Neural cell (in vitro differentiated cells): ENCODE measurements at regions not wholly inside any gene's neighbourhood (a gene's known extent, or its start where the extent isn't known, plus 50 kb on each side); places are given as distances from the start of the nearest gene placed in this dataset.

Experiments
- H2AFZ ChIP-seq: fragments of 200-600, 300-800 bp; sonication (generic), shearing (Covaris generic); 2 replicates; pipeline ENCODE4 v1.6.0; 2014; ENCODE audit warnings: low read depth, mild to moderate bottlenecking, antibody characterized with exemption, low read length, moderate library complexity
- H3F3A ChIP-seq: fragments of 200-600 bp; shearing (Covaris generic); 2 replicates; pipeline ENCODE4 v1.6.1; 2016; ENCODE audit warnings: mild to moderate bottlenecking, moderate library complexity, mixed read lengths, antibody characterized with exemption, low read length; ENCODE audit not compliant: insufficient read depth, poor library complexity, severe bottlenecking
- H3K27ac ChIP-seq: fragments of 200-600, 300-800 bp; sonication (generic), shearing (Covaris generic); 2 replicates; pipeline ENCODE4 v1.5.1; 2014; ENCODE audit warnings: mild to moderate bottlenecking, low read length, moderate library complexity
- H3K27me3 ChIP-seq: fragments of 300-800, 200-600 bp; sonication (generic), shearing (Covaris generic); 2 replicates; pipeline ENCODE4 v1.6.0; 2014; ENCODE audit warnings: mild to moderate bottlenecking, low read depth, low read length, moderate library complexity; ENCODE audit not compliant: insufficient read depth
- H3K36me3 ChIP-seq: fragments of 300-800, 200-600 bp; sonication (generic), shearing (Covaris generic); 2 replicates; pipeline ENCODE4 v1.5.1; 2014; ENCODE audit warnings: mild to moderate bottlenecking, antibody characterized with exemption, low read length, moderate library complexity; ENCODE audit not compliant: insufficient read depth
- H3K4me2 ChIP-seq: fragments of 300-800, 200-600 bp; sonication (generic), shearing (Covaris generic); 2 replicates; pipeline ENCODE4 v1.6.0; 2014; ENCODE audit warnings: mild to moderate bottlenecking, low read length
- H3K4me3 ChIP-seq: fragments of 300-800, 200-600 bp; sonication (generic), shearing (Covaris generic); 2 replicates; pipeline ENCODE4 v1.5.1; 2014; ENCODE audit warnings: mild to moderate bottlenecking, low read length, moderate library complexity
- H3K79me2 ChIP-seq: fragments of 200-600 bp; shearing (Covaris generic); replicated peaks from 2 replicates; pipeline ENCODE4 v1.6.0; 2014; ENCODE audit warnings: mild to moderate bottlenecking, low read length, moderate library complexity; ENCODE audit not compliant: insufficient read depth
- H3K9ac ChIP-seq: fragments of 300-800, 200-600 bp; sonication (generic), shearing (Covaris generic); 2 replicates; pipeline ENCODE4 v1.6.1; 2016; ENCODE audit warnings: mild to moderate bottlenecking, low read length, mixed read lengths
- H3K9me2 ChIP-seq: fragments of 200-600 bp; shearing (Covaris generic); 2 replicates; pipeline ENCODE4 v1.6.1; 2016; ENCODE audit warnings: mild to moderate bottlenecking, low read length, mixed read lengths; ENCODE audit not compliant: insufficient read depth
- H3K9me3 ChIP-seq: fragments of 200-600, 300-800 bp; sonication (generic), shearing (Covaris generic); 2 replicates; pipeline ENCODE4 v1.6.1; 2016; ENCODE audit warnings: mild to moderate bottlenecking, mixed run types, low read length, moderate library complexity, mixed read lengths
- H4K20me1 ChIP-seq: fragments of 200-600 bp; shearing (Covaris generic); 2 replicates; pipeline ENCODE4 v1.6.1; 2016; ENCODE audit warnings: mild to moderate bottlenecking, mixed run types; ENCODE audit not compliant: insufficient read depth
- CTCF ChIP-seq: fragments of 450-650 bp; IDR thresholded peaks from 2 replicates; pipeline ENCODE4 v1.5.1; 2014; ENCODE audit warnings: antibody characterized with exemption, mild to moderate bottlenecking, moderate library complexity; ENCODE audit not compliant: poor library complexity, severe bottlenecking
- EZH2 ChIP-seq: fragments of 200-600, 300-800 bp; shearing (Covaris generic), sonication (generic); IDR thresholded peaks from 2 replicates; pipeline ENCODE4 v1.6.1; 2014; ENCODE audit warnings: antibody characterized with exemption, low read length, borderline replicate concordance, mild to moderate bottlenecking; ENCODE audit not compliant: insufficient read depth, poor library complexity, severe bottlenecking
- MXI1 ChIP-seq: fragments of 450-650 bp; conservative IDR thresholded peaks from 2 replicates; pipeline ENCODE4 v1.6.1; 2014; ENCODE audit warnings: antibody characterized with exemption, mild to moderate bottlenecking; ENCODE audit not compliant: poor library complexity, severe bottlenecking
- POLR2AphosphoS5 ChIP-seq: IDR thresholded peaks from 2 replicates; pipeline ENCODE4 v1.6.1; 2012
- RAD21 ChIP-seq: fragments of 450-650 bp; conservative IDR thresholded peaks from 2 replicates; pipeline ENCODE4 v1.6.1; 2014; ENCODE audit warnings: antibody characterized with exemption, mild to moderate bottlenecking, moderate library complexity
- REST ChIP-seq: IDR thresholded peaks from 2 replicates; pipeline ENCODE4 v1.6.1; 2012; ENCODE audit warnings: borderline replicate concordance
- TAF1 ChIP-seq: IDR thresholded peaks from 2 replicates; pipeline ENCODE4 v1.6.1; 2012; ENCODE audit warnings: low read depth

GRCh38 chr13:63586467-63586866, 2170.8 kb upstream of the PCDH20 start:
- no peak for TF ChIP-seq TAF1
- no peak for TF ChIP-seq POLR2AphosphoS5
- TF ChIP-seq RAD21: no peak
- Histone ChIP-seq H3K79me2 (no peaks in the 10 kb centered on the region), H3K27me3 (no peaks in the 10 kb centered on the region), H3K4me3 (no peak overlapping the region), H2AFZ (no peak overlapping the region), H3F3A (no peaks in the 10 kb centered on the region), H3K4me2 (no peak overlapping the region), H3K9ac (no peak overlapping the region), H3K36me3 (no peaks in the 10 kb centered on the region), H4K20me1 (no peaks in the 10 kb centered on the region), H3K9me2 (no peaks in the 10 kb centered on the region), H3K27ac (no peak overlapping the region), H3K9me3 (no peaks in the 10 kb centered on the region)

GRCh38 chr13:63578796-63579195, 2163.1 kb upstream of the PCDH20 start:
- Histone ChIP-seq H2AFZ (no peak overlapping the region), H3K27me3 (no peaks in the 10 kb centered on the region), H4K20me1 (no peaks in the 10 kb centered on the region), H3K36me3 (no peaks in the 10 kb centered on the region), H3K9me2 (no peaks in the 10 kb centered on the region), H3K4me3 (no peak overlapping the region), H3K9me3 (no peaks in the 10 kb centered on the region), H3F3A (no peaks in the 10 kb centered on the region), H3K27ac (no peak overlapping the region), H3K9ac (no peak overlapping the region), H3K4me2 (no peak overlapping the region), H3K79me2 (no peaks in the 10 kb centered on the region)
- TF ChIP-seq MXI1: no peak
- TF ChIP-seq TAF1: no peak
- no peak for TF ChIP-seq EZH2
- TF ChIP-seq POLR2AphosphoS5: no peak

GRCh38 chr13:63567031-63567430, 2151.4 kb upstream of the PCDH20 start:
- H2AFZ ChIP-seq: no peak overlapping the region
- TF ChIP-seq REST (no peak), CTCF (no peak)

More at GRCh38 chr13:63567031-63567430, 2151.4 kb upstream of the PCDH20 start:
- no peak overlapping the region for H3K9ac ChIP-seq
- H3K27me3 ChIP-seq: no peaks in the 10 kb centered on the region
- H3K27ac ChIP-seq: no peak overlapping the region
- H3K4me3 ChIP-seq: no peak overlapping the region
- H4K20me1 ChIP-seq: no peaks in the 10 kb centered on the region
- no peaks in the 10 kb centered on the region for H3K9me3 ChIP-seq
- no peaks in the 10 kb centered on the region for H3K36me3 ChIP-seq
- H3F3A ChIP-seq: no peaks in the 10 kb centered on the region
- H3K9me2 ChIP-seq: no peaks in the 10 kb centered on the region
- no peaks in the 10 kb centered on the region for H3K79me2 ChIP-seq
- H3K4me2 ChIP-seq: no peak overlapping the region
